ENCODE measurements at regions not wholly inside any gene's neighbourhood (a gene's known extent, or its start where the extent isn't known, plus 50 kb on each side); places are given as distances from the start of the nearest gene placed in this dataset.

- H3K27me3 Mint-ChIP-seq (ENCODE audit: low read depth) = no peaks in the 10 kb centered on the region
Measured at GRCh38 chr2:129071531-129071930, 752.9 kb upstream of the HS6ST1 start.

GRCh38 chr2:129074298-129074920 lies 755.7 kb upstream of the HS6ST1 start:
- Mint-ChIP-seq H3K36me3 (ENCODE audit: low read depth) (no peaks in the 10 kb centered on the region), H3K27me3 (ENCODE audit: low read depth) (no peaks in the 10 kb centered on the region), H3K4me3 (no peak overlapping the region), H3K27ac (no peak overlapping the region), H3K4me1 (no peaks in the 10 kb centered on the region), H3K9me3 (no peaks in the 10 kb centered on the region)
- TF ChIP-seq CTCF (IDR thresholded peaks at IDR 0.05; ENCODE audit: unreplicated experiment in 3 of 3) = no peak

More at GRCh38 chr2:129071531-129071930, 752.9 kb upstream of the HS6ST1 start:
- Mint-ChIP-seq H3K27ac (no peak overlapping the region), H3K4me1 (no peaks in the 10 kb centered on the region), H3K4me3 (no peak overlapping the region), H3K9me3 (no peaks in the 10 kb centered on the region), H3K36me3 (ENCODE audit: low read depth) (no peaks in the 10 kb centered on the region)
- no peak for TF ChIP-seq CTCF (IDR thresholded peaks at IDR 0.05; ENCODE audit: unreplicated experiment in 3 of 3)

- Mint-ChIP-seq H3K36me3 (ENCODE audit: low read depth) (no peaks in the 10 kb centered on the region), H3K27ac (no peak overlapping the region), H3K9me3 (no peaks in the 10 kb centered on the region), H3K4me3 (no peak overlapping the region), H3K4me1 (no peaks in the 10 kb centered on the region), H3K27me3 (ENCODE audit: low read depth) (no peaks in the 10 kb centered on the region)
- TF ChIP-seq CTCF (IDR thresholded peaks at IDR 0.05; ENCODE audit: unreplicated experiment in 3 of 3) = no peak
Measured at GRCh38 chr2:129078548-129078947, 759.9 kb upstream of the HS6ST1 start.

GRCh38 chr2:129080715-129081476 lies 762.2 kb upstream of the HS6ST1 start:
- no peak for TF ChIP-seq CTCF (IDR thresholded peaks at IDR 0.05; ENCODE audit: unreplicated experiment in 3 of 3)
- H3K27ac Mint-ChIP-seq = peak overlapping the region in 2 of 3 experiments; percentile 60 to 74
- no peaks in the 10 kb centered on the region for H3K4me1 Mint-ChIP-seq
- H3K9me3 Mint-ChIP-seq = no peaks in the 10 kb centered on the region
- no peak overlapping the region for H3K4me3 Mint-ChIP-seq
- H3K36me3 Mint-ChIP-seq (ENCODE audit: low read depth) = no peaks in the 10 kb centered on the region
- no peaks in the 10 kb centered on the region for H3K27me3 Mint-ChIP-seq (ENCODE audit: low read depth)

- Mint-ChIP-seq H3K27ac (no peak overlapping the region), H3K36me3 (ENCODE audit: low read depth) (no peaks in the 10 kb centered on the region), H3K4me1 (no peaks in the 10 kb centered on the region), H3K4me3 (no peak overlapping the region), H3K27me3 (ENCODE audit: low read depth) (no peaks in the 10 kb centered on the region), H3K9me3 (no peaks in the 10 kb centered on the region)
- no peak for TF ChIP-seq CTCF (IDR thresholded peaks at IDR 0.05; ENCODE audit: unreplicated experiment in 3 of 3)
Measured at GRCh38 chr2:129085386-129085785, 766.7 kb upstream of the HS6ST1 start.

Measured in nephron (organoid).